ENCODE measurements at regions not wholly inside any gene's neighbourhood (a gene's known extent, or its start where the extent isn't known, plus 50 kb on each side); places are given as distances from the start of the nearest gene placed in this dataset.
"Not testable (repeated sequence)": the region's sequence is repeated elsewhere in the genome, so short reads cannot be mapped to it uniquely, and the experiment has no call there.

DNA sequence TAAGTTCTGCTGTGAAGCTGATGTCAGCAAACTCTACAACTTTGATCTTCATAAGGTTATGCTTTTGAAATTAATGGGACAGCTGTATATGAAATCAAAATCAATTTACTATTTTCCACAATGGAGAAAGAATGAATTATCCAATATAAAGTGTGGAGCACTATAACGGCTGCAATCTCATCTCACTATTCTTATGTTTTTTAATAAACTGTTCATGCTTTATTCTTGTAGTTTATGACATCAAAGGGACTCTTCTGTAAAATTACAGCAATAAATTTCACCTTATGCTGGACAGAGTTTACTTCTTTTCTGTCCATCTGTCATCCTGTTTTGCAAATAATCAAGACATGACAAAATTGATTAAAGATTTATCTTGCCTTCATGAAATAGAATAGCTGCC is 192.5 kb downstream of the TECRL start:
- DNase-seq, result no peak

- no peak for DNase-seq
These were observed 203.9 kb downstream of the TECRL start for GRCh38 chr4:64205376-64205775.

- no peak for DNase-seq
These were observed 209.2 kb downstream of the TECRL start for GRCh38 chr4:64200001-64200555.

- no peak for DNase-seq
These were observed 213.7 kb downstream of the TECRL start for GRCh38 chr4:64195582-64195981.

DNA sequence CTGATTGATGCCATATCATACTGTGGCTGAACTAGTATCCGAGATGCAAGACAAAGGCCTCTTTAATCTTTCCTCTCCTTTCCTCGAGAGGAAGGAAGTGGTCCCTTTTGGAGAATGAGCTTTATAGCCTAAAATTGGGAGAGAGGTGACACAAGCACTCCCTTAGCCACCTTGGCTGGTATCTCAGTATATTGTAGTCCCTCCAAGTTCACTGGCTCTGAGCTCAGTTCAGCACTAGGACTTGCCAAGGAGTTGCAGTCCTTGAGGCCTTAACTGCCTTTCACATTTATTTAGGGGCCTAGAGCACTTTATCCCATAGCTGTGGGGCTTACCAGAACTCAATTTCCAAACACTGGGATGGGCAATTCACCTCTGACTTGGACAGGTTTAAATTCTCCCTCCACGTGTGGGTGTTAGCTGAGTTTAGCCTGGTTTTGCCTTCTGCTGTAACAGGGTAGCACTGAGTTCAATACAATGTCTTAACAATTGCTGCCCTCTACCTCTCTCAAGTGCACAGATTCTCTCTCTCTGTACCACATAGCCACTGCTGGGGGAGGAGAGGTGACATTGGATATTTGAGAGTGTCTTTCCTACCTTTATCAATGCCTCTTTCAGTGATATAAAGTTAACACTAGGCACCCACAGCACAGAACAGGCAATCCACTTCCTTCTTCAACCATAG is 216.4 kb downstream of the TECRL start:
- no peak for DNase-seq

- no peak for DNase-seq
These were observed 234.9 kb downstream of the TECRL start for GRCh38 chr4:64174247-64174882.

GRCh38 chr4:64166365-64166764 is 242.9 kb downstream of the TECRL start:
- no peak for DNase-seq

- DNase-seq, result peak in 1 of 2 donors; percentile 35
These were observed 250.5 kb downstream of the TECRL start for GRCh38 chr4:64158648-64159326.

DNA sequence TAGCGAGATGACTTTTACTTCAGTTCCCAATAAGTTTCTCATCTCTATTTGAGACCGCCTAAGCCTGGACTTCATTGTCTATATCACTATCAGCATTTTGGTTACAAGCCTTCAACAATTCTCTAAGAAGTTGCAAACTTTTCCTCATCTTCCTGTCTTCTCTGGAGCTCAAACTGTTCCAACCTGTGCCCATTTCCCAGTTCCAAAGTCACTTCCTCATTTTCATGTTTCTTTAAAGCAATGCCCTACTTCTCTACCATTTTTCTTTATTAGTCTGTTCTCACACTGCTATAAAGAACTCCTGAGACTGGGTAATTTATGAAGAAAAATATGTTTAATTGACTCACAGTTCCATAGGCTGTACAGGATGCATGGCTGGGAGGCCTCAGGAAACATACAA is 251.9 kb downstream of the TECRL start:
- DNase-seq, result no peak

GRCh38 chr4:64156253-64156652 is 253.0 kb downstream of the TECRL start:
- DNase-seq, result no peak

GRCh38 chr4:64146030-64146429 is 263.2 kb downstream of the TECRL start:
- no peak for DNase-seq

- DNase-seq, result no peak
These were observed 264.3 kb downstream of the TECRL start for GRCh38 chr4:64144994-64145393.

DNA sequence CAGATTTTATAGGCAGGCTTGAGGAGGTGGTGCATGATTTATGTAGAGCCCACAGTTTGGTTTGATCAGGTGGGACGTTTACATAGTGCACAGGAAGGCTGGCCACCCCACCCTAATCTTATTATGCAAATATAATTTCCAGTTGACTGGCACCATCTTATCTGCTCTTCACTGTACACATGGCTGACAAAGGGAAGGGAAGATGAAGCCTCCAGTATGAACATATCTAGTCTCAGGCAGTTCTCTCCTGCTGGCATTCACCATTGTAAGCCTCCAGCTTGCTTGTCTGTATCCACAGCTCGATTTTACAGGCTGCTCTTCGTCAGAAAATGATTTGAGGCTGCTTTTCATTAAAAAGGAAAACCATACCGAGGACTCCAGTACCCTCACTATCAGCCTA is 278.3 kb downstream of the TECRL start:
- DNase-seq, result no peak

- DNase-seq, result no peak
These were observed 283.9 kb downstream of the TECRL start for GRCh38 chr4:64125354-64125753.

GRCh38 chr4:64121803-64122202 is 287.4 kb downstream of the TECRL start:
- DNase-seq, result no peak

DNA sequence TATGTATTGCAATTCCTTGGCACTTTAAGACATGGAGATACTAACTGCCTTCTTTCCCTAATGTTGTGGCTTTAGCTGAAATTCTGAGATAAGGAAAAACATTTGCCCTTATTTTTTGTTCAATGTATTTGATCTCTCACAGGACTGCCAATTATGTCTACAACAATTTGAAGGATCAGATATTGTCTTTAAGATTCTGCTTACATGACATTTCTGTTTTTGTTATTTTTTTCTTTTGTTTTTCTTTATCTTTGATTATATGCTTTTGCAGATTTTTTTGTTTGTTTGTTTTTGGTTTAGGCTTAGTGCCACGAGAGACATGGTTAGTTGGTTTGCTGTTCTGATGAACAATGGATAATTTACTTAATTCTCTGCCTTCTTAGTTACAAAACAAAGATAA is 303.3 kb downstream of the TECRL start:
- no peak for DNase-seq

- DNase-seq, result no peak
These were observed 313.9 kb downstream of the TECRL start for GRCh38 chr4:64095398-64095797.

- DNase-seq, result no peak
These were observed 329.9 kb downstream of the TECRL start for GRCh38 chr4:64079316-64079715.

DNA sequence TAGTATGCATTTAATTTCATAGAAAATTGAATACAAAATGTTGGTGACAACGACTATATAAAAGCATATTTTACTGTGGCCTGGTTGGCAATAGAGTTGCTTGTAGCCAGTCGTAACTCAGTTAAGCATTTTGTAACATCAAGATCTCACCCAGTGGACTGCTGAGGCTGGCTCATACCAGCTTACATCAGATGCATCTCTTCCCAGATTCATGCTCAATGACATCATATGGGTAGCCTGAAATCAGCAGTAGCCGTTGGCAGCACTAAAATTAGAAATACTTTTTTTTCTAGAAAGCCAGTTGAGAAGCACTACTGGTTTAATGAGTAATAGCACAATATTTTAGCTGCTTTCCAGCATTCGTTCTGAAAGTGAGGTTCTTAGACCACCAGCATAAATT is 341.2 kb downstream of the TECRL start:
- no peak for DNase-seq

- no peak for DNase-seq
These were observed 346.3 kb downstream of the TECRL start for GRCh38 chr4:64062991-64063390.

- not testable (repeated sequence) for DNase-seq
These were observed 372.2 kb downstream of the TECRL start for GRCh38 chr4:64037033-64037432.

- no peak for DNase-seq
These were observed 386.7 kb downstream of the TECRL start for GRCh38 chr4:64022560-64022959.

GRCh38 chr4:64016893-64017292 is 392.4 kb downstream of the TECRL start:
- DNase-seq, result no peak

- DNase-seq, result no peak
These were observed 394.6 kb downstream of the TECRL start for GRCh38 chr4:64014647-64015046.
